ENCODE measurements at regions not wholly inside any gene's neighbourhood (a gene's known extent, or its start where the extent isn't known, plus 50 kb on each side); places are given as distances from the start of the nearest gene placed in this dataset.

GRCh38 chr2:48912110-48912509, 156.6 kb upstream of the LHCGR start:
- no peak overlapping the region for H3K4me3 ChIP-seq (replicated peaks in 1 of 2; ENCODE audit: low read depth in 2 of 2, low read length in 2 of 2)
- no peak for TF ChIP-seq CTCF (IDR thresholded peaks at IDR 0.05; ENCODE audit: low read depth, low read length)
- DNase-seq (ENCODE audit: low read depth in 2 of 2): no peak

GRCh38 chr2:48910961-48911360, 155.4 kb upstream of the LHCGR start:
- no peak for TF ChIP-seq CTCF (IDR thresholded peaks at IDR 0.05; ENCODE audit: low read depth, low read length)
- DNase-seq (ENCODE audit: low read depth in 2 of 2): no peak
- no peak overlapping the region for H3K4me3 ChIP-seq (replicated peaks in 1 of 2; ENCODE audit: low read depth in 2 of 2, low read length in 2 of 2)

DNA sequence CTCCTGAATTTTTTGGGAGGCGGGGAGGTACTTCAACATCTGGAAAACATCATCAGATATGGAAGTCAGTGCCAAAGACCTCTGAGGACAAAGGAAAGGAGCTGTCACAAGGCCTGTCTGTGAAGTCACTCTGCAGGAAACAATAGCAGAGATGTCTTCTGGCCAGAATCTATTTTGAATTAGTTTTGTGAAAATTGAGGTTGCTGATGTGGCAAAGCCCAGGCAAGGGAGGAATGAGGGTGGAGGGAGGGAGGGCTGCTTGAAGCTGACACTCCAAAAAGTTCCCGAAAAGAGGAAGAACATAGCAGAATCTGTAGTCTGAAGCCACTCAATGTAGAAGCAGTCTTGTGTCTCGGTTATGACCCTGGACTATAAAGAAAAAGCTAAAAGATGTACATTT, 151.1 kb upstream of the LHCGR start:
- H3K4me3 ChIP-seq (replicated peaks in 1 of 2; ENCODE audit: low read depth in 2 of 2, low read length in 2 of 2): no peak overlapping the region
- TF ChIP-seq CTCF (IDR thresholded peaks at IDR 0.05; ENCODE audit: low read depth, low read length): no peak
- no peak for DNase-seq (ENCODE audit: low read depth in 2 of 2)

DNA sequence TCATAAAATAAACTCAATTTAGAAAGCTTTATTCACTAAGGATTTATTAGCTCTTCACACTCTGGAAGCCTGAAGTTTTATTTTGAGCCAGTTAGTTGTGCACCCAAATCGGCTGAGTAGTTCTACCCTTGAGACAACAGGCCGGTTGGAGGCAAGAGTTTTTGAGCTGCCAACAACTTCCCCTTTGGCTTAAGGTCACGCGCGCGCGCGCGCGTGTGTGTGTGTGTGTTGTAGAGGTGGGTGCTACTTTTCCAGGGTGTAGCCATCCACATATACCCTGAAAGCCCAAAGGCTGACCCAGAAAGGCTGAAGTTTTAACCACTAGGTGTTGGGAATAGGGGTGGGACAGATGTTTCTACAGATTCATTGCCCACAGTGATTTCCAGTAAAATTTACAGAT, 150.2 kb upstream of the LHCGR start:
- no peak for DNase-seq (ENCODE audit: low read depth in 2 of 2)
- H3K4me3 ChIP-seq (replicated peaks in 1 of 2; ENCODE audit: low read depth in 2 of 2, low read length in 2 of 2): no peak overlapping the region
- TF ChIP-seq CTCF (IDR thresholded peaks at IDR 0.05; ENCODE audit: low read depth, low read length): no peak

DNA sequence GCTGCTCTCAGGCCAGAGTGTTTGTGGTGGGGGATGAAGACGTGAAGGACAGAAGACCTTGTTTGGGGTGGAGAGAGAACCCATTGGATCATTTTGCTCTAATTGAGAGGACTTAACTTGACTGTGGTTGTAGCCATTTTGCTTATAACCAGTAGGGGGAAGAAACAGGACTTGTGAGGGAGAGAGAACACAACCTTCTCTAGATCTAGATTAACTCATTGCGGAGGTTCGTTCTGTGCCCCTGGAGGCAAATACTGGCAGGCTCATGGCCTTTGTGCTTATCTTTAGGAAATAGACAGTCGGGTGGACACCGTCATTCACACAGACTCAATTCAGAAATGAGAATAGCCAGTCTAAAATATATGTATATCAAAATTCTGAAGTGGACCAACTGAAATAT, 147.0 kb upstream of the LHCGR start:
- H3K4me3 ChIP-seq (replicated peaks in 1 of 2; ENCODE audit: low read depth in 2 of 2, low read length in 2 of 2): no peak overlapping the region
- no peak for DNase-seq (ENCODE audit: low read depth in 2 of 2)
- TF ChIP-seq CTCF (IDR thresholded peaks at IDR 0.05; ENCODE audit: low read depth, low read length): no peak

DNA sequence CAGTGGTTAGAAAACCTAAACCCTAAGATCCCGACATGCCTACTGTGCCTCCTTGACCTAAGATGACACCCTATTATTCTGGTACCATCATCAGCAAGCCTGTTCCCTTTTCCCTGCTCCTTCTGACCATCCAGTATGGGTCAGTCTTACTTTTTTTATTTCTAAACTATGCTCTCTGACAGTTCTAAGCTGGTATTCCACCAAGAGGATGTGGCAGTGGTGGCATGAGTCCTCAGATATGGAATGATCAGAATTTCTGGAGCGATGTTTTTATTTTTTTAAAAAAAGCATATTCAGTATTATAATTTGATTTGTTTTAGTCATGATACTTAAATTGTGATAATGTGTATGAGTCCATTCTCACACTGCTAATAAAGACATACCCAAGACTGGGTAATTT, 145.9 kb upstream of the LHCGR start:
- no peak for DNase-seq (ENCODE audit: low read depth in 2 of 2)
- TF ChIP-seq CTCF (IDR thresholded peaks at IDR 0.05; ENCODE audit: low read depth, low read length): no peak
- no peak overlapping the region for H3K4me3 ChIP-seq (replicated peaks in 1 of 2; ENCODE audit: low read depth in 2 of 2, low read length in 2 of 2)

- H3K4me3 ChIP-seq (replicated peaks in 1 of 2; ENCODE audit: low read depth in 2 of 2, low read length in 2 of 2): no peak overlapping the region
- TF ChIP-seq CTCF (IDR thresholded peaks at IDR 0.05; ENCODE audit: low read depth, low read length): no peak
- no peak for DNase-seq (ENCODE audit: low read depth in 2 of 2)
These were observed 145.5 kb upstream of the LHCGR start for GRCh38 chr2:48901015-48901343.

Measured in cardiac fibroblast (primary cell).